OCI-M2 (cell line): ENCODE measurements at regions not wholly inside any gene's neighbourhood (a gene's known extent, or its start where the extent isn't known, plus 50 kb on each side); places are given as distances from the start of the nearest gene placed in this dataset.

ENCODE experiments used
- DNase-seq: peaks from one replicate; lab custom pipeline; 2025; ENCODE audit not compliant: unreplicated experiment; lab: John Stamatoyannopoulos, UW

- no peak for DNase-seq
These were observed 277.4 kb upstream of the JAG1 start for GRCh38 chr20:10951216-10951615.

GRCh38 chr20:10951904-10952303 is 278.1 kb upstream of the JAG1 start:
- DNase-seq, result no peak

GRCh38 chr20:10953437-10953836 is 279.6 kb upstream of the JAG1 start:
- no peak for DNase-seq

GRCh38 chr20:10954137-10954840 is 280.5 kb upstream of the JAG1 start:
- no peak for DNase-seq

DNA sequence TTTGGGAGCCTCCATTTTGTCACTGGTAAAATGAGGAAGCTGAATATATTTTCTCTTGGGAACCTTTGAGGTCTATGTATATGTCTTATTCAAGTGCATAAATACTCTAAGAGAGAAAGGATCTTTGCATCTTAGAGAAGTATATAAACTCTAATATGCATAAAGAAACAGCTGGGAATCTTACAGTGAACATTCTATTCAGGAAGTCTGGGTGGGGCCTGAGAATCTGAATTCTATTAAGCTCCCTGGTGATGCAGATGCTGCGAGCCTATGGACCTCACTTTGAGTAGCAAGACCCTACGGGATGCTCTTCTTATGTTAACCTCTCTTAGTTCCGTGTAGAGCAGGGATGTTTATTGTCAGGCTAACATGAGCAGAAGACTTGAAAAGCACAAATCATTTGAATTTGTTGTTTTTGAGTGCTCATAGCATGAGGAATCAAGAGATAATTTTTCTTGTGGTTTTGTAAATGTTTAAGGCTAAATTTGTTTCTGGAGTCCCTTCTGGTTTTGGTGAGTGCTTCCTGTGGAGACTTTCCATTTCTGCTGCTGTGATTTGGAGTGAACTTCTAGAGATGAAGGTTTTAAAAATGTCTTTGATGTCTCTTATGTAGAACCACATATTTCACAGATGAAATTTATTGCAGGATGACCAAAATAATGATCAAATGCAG is 281.2 kb upstream of the JAG1 start:
- DNase-seq, result no peak

DNA sequence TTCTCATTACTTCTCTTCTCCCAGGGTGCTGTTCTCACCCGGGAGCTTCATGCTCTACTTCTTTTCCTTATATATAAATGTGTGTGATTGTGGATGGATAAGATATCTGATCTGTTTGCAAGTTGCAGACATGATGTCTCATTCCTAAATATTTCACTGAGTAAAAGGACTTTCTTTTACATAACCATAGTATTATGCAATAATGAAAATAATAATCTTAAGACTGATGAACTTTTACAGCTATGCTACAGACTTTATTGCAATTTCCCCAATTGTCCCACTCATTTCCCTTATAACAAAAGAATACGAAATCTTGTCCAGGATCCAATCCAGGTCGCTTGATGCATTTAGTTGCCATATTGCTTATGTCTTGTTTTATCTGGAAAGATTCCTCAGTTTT is 284.5 kb upstream of the JAG1 start:
- DNase-seq, result no peak

- DNase-seq, result no peak
These were observed 286.6 kb upstream of the JAG1 start for GRCh38 chr20:10960416-10960815.

GRCh38 chr20:10961651-10962288 is 288.0 kb upstream of the JAG1 start:
- no peak for DNase-seq

DNA sequence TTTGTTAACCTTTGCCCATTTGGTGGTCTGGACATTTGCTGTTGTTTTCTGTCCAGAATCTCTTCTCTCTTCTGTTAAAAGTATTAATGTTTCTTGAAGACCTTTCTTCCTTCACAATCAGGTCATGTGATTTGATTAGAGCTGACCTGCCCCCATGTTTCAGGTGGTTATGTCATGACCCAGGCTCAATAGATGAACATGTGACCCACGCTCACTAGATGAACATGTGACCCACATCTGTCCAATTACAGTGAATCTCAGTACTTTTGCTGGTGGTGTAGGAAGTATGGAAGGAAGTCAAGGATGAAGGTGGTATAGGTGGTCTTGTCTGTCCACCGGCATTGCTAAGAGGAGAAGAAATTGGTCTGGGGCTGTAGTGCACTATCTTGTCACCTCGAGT is 289.1 kb upstream of the JAG1 start:
- no peak for DNase-seq

GRCh38 chr20:10963717-10964266 is 290.0 kb upstream of the JAG1 start:
- no peak for DNase-seq

DNA sequence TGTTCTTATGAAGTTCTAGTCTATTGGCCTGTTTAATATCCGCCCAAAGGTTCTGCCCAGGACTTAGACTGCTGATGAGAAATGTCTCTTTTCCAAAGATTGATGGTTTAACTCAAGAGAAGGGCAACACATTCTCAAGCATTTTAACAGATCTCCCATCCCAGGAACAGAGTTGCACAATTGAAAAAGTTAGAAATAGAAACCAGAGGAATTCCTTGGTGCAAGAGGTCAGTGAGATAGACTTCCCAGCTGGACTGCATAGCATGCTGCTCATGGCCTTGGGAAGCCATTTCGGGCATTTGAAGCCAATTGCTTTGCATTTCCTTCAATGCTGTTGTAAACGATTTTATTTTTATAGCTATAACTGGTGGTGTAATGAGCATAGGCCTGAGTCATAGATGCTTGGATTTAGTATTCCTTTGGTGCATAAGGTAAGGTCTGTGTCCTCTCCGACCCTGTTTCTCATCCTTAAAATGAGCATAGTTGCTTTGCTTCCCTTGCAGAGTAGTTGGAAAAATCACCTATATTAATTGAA is 292.2 kb upstream of the JAG1 start:
- DNase-seq, result no peak

DNA sequence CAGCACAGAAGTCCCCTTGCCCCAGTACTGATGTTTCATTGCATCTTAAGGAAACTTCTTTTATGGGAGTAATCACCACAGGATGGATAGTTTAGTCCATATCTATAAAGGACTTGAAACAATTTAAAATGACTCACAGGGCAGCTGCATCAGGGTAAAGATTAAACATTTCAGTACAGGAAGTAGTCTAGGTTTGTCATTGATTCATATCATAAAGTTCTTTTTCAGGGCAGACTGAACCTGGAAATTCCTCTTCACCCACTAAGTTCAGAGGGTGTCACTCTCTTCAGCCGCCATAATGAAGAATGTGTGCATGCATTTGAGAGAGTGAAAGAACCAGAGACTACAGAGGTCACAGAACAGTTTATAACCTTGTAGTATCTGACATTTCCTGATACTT is 296.3 kb upstream of the JAG1 start:
- DNase-seq, result no peak

- DNase-seq, result no peak
These were observed 297.3 kb upstream of the JAG1 start for GRCh38 chr20:10971096-10971495.

DNA sequence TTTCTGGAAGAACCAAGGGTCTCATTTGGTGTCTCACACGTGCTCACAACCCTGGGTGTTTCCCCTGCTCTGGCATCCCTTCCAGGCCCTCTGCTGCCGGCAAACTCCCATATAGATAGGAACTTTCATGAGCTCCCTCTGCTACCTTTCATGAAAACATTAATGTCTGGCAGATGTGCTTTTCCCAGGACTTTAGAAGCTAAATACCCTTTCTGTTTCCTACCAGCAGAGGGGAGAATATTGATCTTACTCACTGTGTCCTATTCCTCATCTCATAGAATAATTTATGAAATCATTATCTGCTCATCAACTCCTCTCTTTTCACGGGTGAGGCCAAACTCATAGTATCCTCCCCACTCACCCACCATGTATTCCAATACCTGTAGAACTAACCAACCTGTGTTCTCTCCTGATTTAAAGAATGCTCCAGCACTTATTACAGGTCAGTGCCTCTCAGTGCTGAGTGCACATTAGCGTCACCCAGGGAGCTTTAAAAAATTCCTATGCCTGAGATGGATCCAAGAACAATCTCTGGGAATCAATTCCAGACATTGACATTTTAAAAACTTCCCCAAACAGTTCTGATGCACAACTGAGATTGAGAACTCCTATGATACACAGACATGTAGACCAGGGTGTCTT is 298.5 kb upstream of the JAG1 start:
- no peak for DNase-seq

DNA sequence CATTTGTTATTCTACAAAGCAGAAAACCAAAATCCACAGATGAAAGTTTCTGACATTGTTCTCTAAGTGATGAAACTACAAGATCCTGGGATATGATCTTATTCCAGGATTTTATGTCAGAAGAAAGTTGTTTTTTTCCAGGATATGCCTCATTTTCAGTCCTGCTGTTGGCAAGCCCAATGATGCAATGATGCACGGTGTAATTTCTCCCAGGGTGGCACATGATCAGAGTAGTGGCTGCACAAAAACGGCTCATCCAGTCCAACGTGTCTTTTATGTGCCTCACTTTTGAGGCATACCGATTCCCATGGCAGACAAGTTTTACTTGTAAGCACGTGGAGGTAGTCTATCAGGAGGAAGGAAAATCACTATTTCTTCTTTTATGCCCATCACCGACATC is 302.3 kb upstream of the JAG1 start:
- no peak for DNase-seq

- no peak for DNase-seq
These were observed 304.4 kb upstream of the JAG1 start for GRCh38 chr20:10978019-10978702.

GRCh38 chr20:10978713-10979112 is 304.9 kb upstream of the JAG1 start:
- DNase-seq, result no peak

GRCh38 chr20:10982692-10983091 is 308.9 kb upstream of the JAG1 start:
- DNase-seq, result no peak

DNA sequence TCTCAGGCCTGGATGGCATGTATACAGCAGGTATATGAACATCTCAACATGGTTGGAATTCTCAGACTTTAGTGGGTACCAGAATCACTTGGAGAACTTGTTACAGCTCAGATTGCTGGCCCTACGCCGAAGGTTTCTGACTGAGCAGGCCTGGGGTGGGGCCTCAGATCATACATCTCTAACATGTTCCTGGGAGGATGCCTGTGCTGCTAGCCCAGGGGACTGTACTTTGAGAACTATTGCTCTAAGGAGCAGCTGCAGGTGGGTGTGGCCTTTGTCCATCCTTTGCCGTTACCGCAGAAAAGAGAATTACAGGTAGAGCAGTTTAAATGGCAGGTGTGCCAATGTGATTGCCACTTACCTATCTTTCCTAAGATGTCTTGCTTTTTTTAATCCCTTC is 310.5 kb upstream of the JAG1 start:
- no peak for DNase-seq

DNA sequence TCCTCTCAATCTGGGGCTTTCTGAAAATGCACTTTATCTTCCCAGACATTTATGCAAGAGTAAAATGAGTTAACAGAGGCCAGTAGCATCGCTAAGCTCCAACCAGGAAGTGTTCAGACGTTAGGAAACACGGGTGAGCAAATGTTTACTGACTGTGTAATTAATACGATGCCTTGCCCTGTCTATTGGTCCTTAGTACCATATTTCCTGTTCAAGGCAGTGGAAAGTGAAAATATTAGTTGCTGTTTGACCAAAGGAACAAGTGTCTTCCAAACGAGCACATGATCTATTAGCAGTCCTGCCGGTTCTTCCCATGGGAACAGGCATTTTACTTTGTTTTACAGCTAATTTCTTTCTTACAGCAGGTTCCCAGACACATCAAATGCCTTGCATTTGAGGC is 311.1 kb upstream of the JAG1 start:
- DNase-seq, result no peak

GRCh38 chr20:10985536-10985935 is 311.7 kb upstream of the JAG1 start:
- no peak for DNase-seq
